HepG2 (cell line): ENCODE measurements at regions not wholly inside any gene's neighbourhood (a gene's known extent, or its start where the extent isn't known, plus 50 kb on each side); places are given as distances from the start of the nearest gene placed in this dataset.

Experiments used
- ATAC-seq: fragments of 200-7000 bp; cut with Tn5 transposase; 3 replicates; pipeline ENCODE4 v1.9.1; 2020; ENCODE audit warnings: mild to moderate bottlenecking, moderate library complexity
- BruUV-seq: library from RNA; stranded (reverse); fragments of 400-500 nt; replicated peaks from 2 replicates; lab custom pipeline; 2021; lab: Mats Ljungman, UMichigan
- CTCF ChIA-PET: fragments of 300-600 bp; formaldehyde crosslinking; extraction: SDS; loops from one replicate; lab custom pipeline; 2021; ENCODE audit warnings: low total read pairs, inconsistent platforms, low intra/inter-chr PET ratio; lab: Yijun Ruan, JAX
- POLR2A ChIA-PET: fragments of 350-600 bp; sonication (Branson Sonifier 250); formaldehyde crosslinking; loops from one replicate; lab custom pipeline; 2020; ENCODE audit warnings: antibody characterized with exemption, inconsistent platforms; lab: Yijun Ruan, JAX
- DNase-seq: peaks from one replicate; pipeline ENCODE4 v3.0.0-alpha.2; 2015; ENCODE audit warnings: low spot score
- FAIRE-seq: peaks from 3 replicates; lab custom pipeline; 2011; peaks lifted over from hg19 to GRCh38; lab: Jason Lieb, UNC
- H2AFZ ChIP-seq: one replicate; pipeline ENCODE4 v1.6.1; 2011; ENCODE audit warnings: low read length, inconsistent platforms
- H3K27ac ChIP-seq: fragments of 300-600 bp; 3 replicates; pipeline ENCODE4 v1.8.0; 2011; ENCODE audit warnings: mixed run types, mild to moderate bottlenecking, mixed read lengths, low read length, inconsistent platforms; ENCODE audit not compliant: insufficient read depth; ENCODE audit errors: extremely low read length
- H3K27me3 ChIP-seq, 2 experiments: fragments of 200-600 bp in 1 of 2; 2 replicates in 1 of 2; 3 replicates in 1 of 2; pipeline versions ENCODE4 v1.6.0 to v1.8.0; 2011; ENCODE audit warnings: low read length in 2 of 2, mild to moderate bottlenecking in 2 of 2, moderate library complexity in 2 of 2, inconsistent platforms in 1 of 2; ENCODE audit not compliant: insufficient read depth in 2 of 2, control insufficient read depth in 1 of 2
- H3K36me3 ChIP-seq, 2 experiments: fragments of 200-600 bp in 1 of 2; replicated peaks in 1 of 2; 2 replicates in 1 of 2; 3 replicates in 1 of 2; pipeline versions ENCODE4 v1.5.1 to v1.8.0; 2011; ENCODE audit warnings: low read length in 2 of 2, inconsistent platforms in 1 of 2; ENCODE audit not compliant: insufficient read depth in 2 of 2, control insufficient read depth in 1 of 2
- H3K4me1 ChIP-seq: 2 replicates; pipeline ENCODE4 v1.5.1; 2012; ENCODE audit warnings: low read length, inconsistent platforms; ENCODE audit not compliant: insufficient read depth
- H3K4me2 ChIP-seq: 2 replicates; pipeline ENCODE4 v1.6.0; 2011; ENCODE audit warnings: low read depth, low read length, inconsistent platforms
- H3K4me3 ChIP-seq, 3 experiments: fragments of 200-600 bp in 1 of 3; sonication (generic), shearing (Covaris generic) in 1 of 3; replicated peaks in 1 of 3; 2 replicates each; pipeline ENCODE4 v1.5.1; 2011 to 2016; ENCODE audit warnings: low read length in 3 of 3, inconsistent platforms in 2 of 3, low read depth in 2 of 3, mild to moderate bottlenecking in 2 of 3, control low read depth in 1 of 3, mixed read lengths in 1 of 3; ENCODE audit not compliant: insufficient read depth in 1 of 3
- H3K79me2 ChIP-seq: one replicate; pipeline ENCODE4 v1.6.1; 2011; ENCODE audit warnings: low read length, inconsistent platforms; ENCODE audit not compliant: insufficient read depth
- H3K9ac ChIP-seq: 2 replicates; pipeline ENCODE4 v1.6.0; 2011; ENCODE audit warnings: mild to moderate bottlenecking, low read depth, low read length, inconsistent platforms; ENCODE audit not compliant: insufficient read depth
- H3K9me3 ChIP-seq: 2 replicates; pipeline ENCODE4 v1.5.1; 2012; ENCODE audit warnings: mild to moderate bottlenecking, low read length
- H4K20me1 ChIP-seq: 2 replicates; pipeline ENCODE4 v1.6.0; 2011; ENCODE audit warnings: inconsistent platforms, mild to moderate bottlenecking, low read length, moderate library complexity; ENCODE audit not compliant: insufficient read depth
- GLMP ChIP-seq: sonication (generic); formaldehyde crosslinking; IDR thresholded peaks from 2 replicates; pipeline ENCODE4 v1.9.0; 2021; ENCODE audit warnings: missing genetic modification reagents, mild to moderate bottlenecking, borderline replicate concordance
- HDAC6 ChIP-seq: fragments of 200-600 bp; sonication (generic); IDR thresholded peaks from 2 replicates; pipeline ENCODE4 v1.7.0; 2017; ENCODE audit warnings: mild to moderate bottlenecking, antibody characterized with exemption, low read length, low read depth
- HNF4A ChIP-seq: sonication (generic); formaldehyde crosslinking; IDR thresholded peaks from 2 replicates; pipeline ENCODE4 v1.4.0; 2020; ENCODE audit warnings: missing genetic modification reagents
- IKZF1 ChIP-seq: fragments of 450-650 bp; IDR thresholded peaks from 2 replicates; pipeline ENCODE4 v1.7.1; 2016
- KLF6 ChIP-seq: IDR thresholded peaks from 2 replicates; pipeline ENCODE4 v1.8.0; 2016; ENCODE audit warnings: missing biosample characterization, missing genetic modification reagents
- MAFF ChIP-seq: IDR thresholded peaks from 2 replicates; pipeline ENCODE4 v1.6.1; 2011; ENCODE audit warnings: low read depth, low read length, improper control_type of control experiment
- MAFK ChIP-seq, 2 experiments: IDR thresholded peaks in 1 of 2; conservative IDR thresholded peaks in 1 of 2; 2 replicates each; pipeline ENCODE4 v1.6.1; 2011; ENCODE audit warnings: improper control_type of control experiment in 2 of 2, low read length in 2 of 2
- NFKB2 ChIP-seq: sonication (generic); formaldehyde crosslinking; IDR thresholded peaks from 2 replicates; pipeline ENCODE4 v1.4.0; 2020; ENCODE audit warnings: missing genetic modification reagents, borderline replicate concordance
- SIX1 ChIP-seq: sonication (generic); formaldehyde crosslinking; IDR thresholded peaks from 2 replicates; pipeline ENCODE4 v1.4.0; 2020; ENCODE audit warnings: missing genetic modification reagents, borderline replicate concordance
- ZNF414 ChIP-seq: sonication (generic); formaldehyde crosslinking; IDR thresholded peaks from 2 replicates; pipeline ENCODE4 v1.5.0; 2020; ENCODE audit warnings: missing genetic modification reagents
- ZNF484 ChIP-seq: sonication (generic); formaldehyde crosslinking; IDR thresholded peaks from 2 replicates; pipeline ENCODE4 v1.5.1; 2020; ENCODE audit warnings: mild to moderate bottlenecking, low read depth, missing genetic modification reagents, borderline replicate concordance
- ZNF672 ChIP-seq: sonication (generic); formaldehyde crosslinking; IDR thresholded peaks from 2 replicates; pipeline ENCODE4 v1.8.1; 2022; ENCODE audit warnings: missing genetic modification reagents
- ZNF792 ChIP-seq: IDR thresholded peaks from 2 replicates; pipeline ENCODE4 v1.6.1; 2016
- WGBS: methylation state at CpG from one replicate; pipeline ENCODE4 v1.1.6; 2017; ENCODE audit warnings: low lambda C conversion rate; 5-methylcytosine and 5-hydroxymethylcytosine counted together
- in situ Hi-C: cut with HindIII; loops from 2 replicates; pipeline ENCODE4 v1.10.0; 2017; ENCODE audit warnings: low pct_unique_long_range_greater_than_20kb; ENCODE audit not compliant: extremely low pct_ligation_motif_present
- intact Hi-C: fragments of 100-400 bp; cut with micrococcal nuclease; formaldehyde crosslinking; loops from one replicate; pipeline ENCODE4 v1.10.0; 2022; ENCODE audit not compliant: unreplicated experiment

- intact Hi-C loops (no loop called here), in situ Hi-C loops (no loop called here)
- Histone ChIP-seq H4K20me1 (no peaks in the 10 kb centered on the region), H3K36me3 (no peaks in the 10 kb centered on the region), H3K4me3 (no peak overlapping the region), H3K9ac (no peak overlapping the region), H3K27me3 (no peaks in the 10 kb centered on the region), H3K4me1 (no peaks in the 10 kb centered on the region), H2AFZ (no peak overlapping the region), H3K27ac (no peak overlapping the region), H3K4me2 (no peak overlapping the region), H3K9me3 (no peaks in the 10 kb centered on the region), H3K79me2 (no peaks in the 10 kb centered on the region)
- WGBS = 0% methylated on average over 4 of the region's 4 CpGs
- TF ChIP-seq HDAC6 (no peak), MAFK (conservative IDR thresholded peaks at IDR 0.05 in 1 of 2, IDR thresholded peaks at IDR 0.05 in 1 of 2; ENCODE audit: low read length in 2 of 2) (peak; percentile 94 to 96), KLF6 (CRISPR knock-in tag) (no peak), ZNF414 (CRISPR knock-in tag) (no peak), IKZF1 (no peak), SIX1 (CRISPR knock-in tag) (no peak), ZNF484 (CRISPR knock-in tag) (no peak), MAFF (peak; percentile 94), ZNF792 (no peak), ZNF672 (CRISPR knock-in tag) (no peak), NFKB2 (CRISPR knock-in tag) (no peak)
- ChIA-PET POLR2A (no interaction called here), CTCF (no interaction called here)
- no peak for ATAC-seq
- no peak for DNase-seq
- FAIRE-seq = no peak
- BruUV-seq = no TSS peak
Observed at GRCh38 chr5:118596255-118596654, 392.1 kb downstream of the DTWD2 start.

GRCh38 chr5:118593003-118593328, 395.4 kb downstream of the DTWD2 start:
- ChIA-PET POLR2A (no interaction called here), CTCF (no interaction called here)
- H3K9me3 ChIP-seq = no peaks in the 10 kb centered on the region
- FAIRE-seq = no peak
- no peak overlapping the region for H3K27ac ChIP-seq
- no peaks in the 10 kb centered on the region for H3K79me2 ChIP-seq
- no peaks in the 10 kb centered on the region for H3K36me3 ChIP-seq
- no peaks in the 10 kb centered on the region for H4K20me1 ChIP-seq
- TF ChIP-seq HNF4A (CRISPR knock-in tag) (peak; percentile 7; the same call in 1 of the 2 replicates), GLMP (CRISPR knock-in tag) (no peak)
- WGBS = 6% methylated on average over 1 of the region's 1 CpG
- H3K27me3 ChIP-seq = no peaks in the 10 kb centered on the region
- no TSS peak for BruUV-seq
- ATAC-seq = peak; percentile 34; the same call in 1 of the 3 replicates
- intact Hi-C loops = no loop called here
- no peak overlapping the region for H3K9ac ChIP-seq
- in situ Hi-C loops = no loop called here
- peak; percentile 1 for DNase-seq
- no peaks in the 10 kb centered on the region for H3K4me1 ChIP-seq
- no peak overlapping the region for H3K4me3 ChIP-seq
- H2AFZ ChIP-seq = no peak overlapping the region
- no peak overlapping the region for H3K4me2 ChIP-seq
